ENCODE measurements at regions not wholly inside any gene's neighbourhood (a gene's known extent, or its start where the extent isn't known, plus 50 kb on each side); places are given as distances from the start of the nearest gene placed in this dataset.
"Not testable (repeated sequence)": the region's sequence is repeated elsewhere in the genome, so short reads cannot be mapped to it uniquely, and the experiment has no call there.

DNA sequence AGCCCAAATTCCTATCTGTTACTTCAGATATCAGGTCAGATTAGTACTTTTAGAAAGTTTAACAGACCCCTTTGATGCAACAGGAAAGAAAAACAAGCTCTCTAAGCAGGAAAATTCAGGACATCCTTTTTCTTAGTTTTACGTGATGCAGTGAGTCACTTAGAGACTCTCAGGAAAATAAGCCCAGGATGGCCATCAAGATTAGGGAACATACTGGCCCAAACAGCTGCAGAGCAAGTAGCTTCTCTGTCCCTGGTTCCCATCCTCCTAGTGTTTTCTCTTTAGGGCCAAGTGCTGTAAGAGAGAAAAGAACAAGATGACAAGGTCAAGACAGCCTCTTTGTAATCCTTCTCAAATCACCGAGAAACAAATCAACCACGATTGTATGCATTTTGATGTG is 219.1 kb downstream of the ZNF674 start:
- H3K4me3 ChIP-seq (ENCODE audit: low read depth, low read length): no peak overlapping the region
- TF ChIP-seq, protein P1, sequence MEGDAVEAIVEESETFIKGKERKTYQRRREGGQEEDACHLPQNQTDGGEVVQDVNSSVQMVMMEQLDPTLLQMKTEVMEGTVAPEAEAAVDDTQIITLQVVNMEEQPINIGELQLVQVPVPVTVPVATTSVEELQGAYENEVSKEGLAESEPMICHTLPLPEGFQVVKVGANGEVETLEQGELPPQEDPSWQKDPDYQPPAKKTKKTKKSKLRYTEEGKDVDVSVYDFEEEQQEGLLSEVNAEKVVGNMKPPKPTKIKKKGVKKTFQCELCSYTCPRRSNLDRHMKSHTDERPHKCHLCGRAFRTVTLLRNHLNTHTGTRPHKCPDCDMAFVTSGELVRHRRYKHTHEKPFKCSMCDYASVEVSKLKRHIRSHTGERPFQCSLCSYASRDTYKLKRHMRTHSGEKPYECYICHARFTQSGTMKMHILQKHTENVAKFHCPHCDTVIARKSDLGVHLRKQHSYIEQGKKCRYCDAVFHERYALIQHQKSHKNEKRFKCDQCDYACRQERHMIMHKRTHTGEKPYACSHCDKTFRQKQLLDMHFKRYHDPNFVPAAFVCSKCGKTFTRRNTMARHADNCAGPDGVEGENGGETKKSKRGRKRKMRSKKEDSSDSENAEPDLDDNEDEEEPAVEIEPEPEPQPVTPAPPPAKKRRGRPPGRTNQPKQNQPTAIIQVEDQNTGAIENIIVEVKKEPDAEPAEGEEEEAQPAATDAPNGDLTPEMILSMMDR (IDR thresholded peaks at IDR 0.05; ENCODE audit: insufficient read depth, low read depth, low read length): no peak
- DNase-seq (ENCODE audit: low read depth): peak; percentile 38

DNA sequence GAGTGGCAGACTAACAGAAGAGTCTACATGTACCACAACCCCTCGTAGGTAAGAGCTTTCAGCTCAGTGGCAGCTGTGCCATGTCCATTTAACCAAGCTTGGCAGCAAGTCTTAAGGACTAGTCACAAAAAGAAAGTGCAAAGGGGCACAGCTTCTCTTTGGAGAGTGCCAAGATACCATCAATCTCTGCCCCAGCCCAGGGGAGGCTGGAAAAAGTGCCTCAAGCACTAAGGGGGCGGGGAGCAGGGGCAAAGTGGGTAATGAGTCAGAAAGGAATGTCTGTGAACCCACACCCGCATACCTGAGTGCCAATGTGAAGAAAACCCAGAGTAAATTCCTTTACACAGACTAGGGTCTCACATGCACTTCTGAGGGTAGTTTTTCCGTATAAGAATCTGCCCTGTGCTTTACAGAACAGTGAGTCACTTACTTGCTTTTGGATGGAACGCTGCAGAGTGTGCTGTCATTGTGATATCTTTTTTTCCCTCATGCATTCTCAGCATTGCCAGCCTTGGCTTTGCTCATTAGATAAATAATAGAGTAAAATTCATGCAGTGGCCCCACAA is 219.8 kb downstream of the ZNF674 start:
- peak; percentile 21 for DNase-seq (ENCODE audit: low read depth)
- TF ChIP-seq, protein P1 (IDR thresholded peaks at IDR 0.05; ENCODE audit: insufficient read depth, low read depth, low read length): no peak
- H3K4me3 ChIP-seq (ENCODE audit: low read depth, low read length): no peak overlapping the region

DNA sequence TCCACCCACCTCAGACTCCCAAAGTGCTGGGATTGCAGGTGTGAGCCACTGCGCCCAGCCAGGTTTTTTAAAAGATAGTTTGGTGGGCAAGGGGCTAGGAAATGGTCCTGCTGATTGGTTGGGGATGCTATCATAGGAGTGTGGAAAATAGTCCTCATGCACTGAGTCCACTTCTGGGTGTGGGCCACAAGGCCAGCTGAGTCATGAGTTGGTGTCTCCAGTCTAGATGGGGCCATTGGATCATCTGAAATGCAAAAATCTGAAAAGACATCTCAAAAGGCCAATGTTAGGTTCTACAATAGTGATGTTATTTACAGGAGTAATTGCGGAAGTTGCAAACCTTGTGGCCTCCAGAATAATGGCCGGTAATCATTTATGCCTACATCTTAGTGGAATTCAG is 221.1 kb downstream of the ZNF674 start:
- no peak for DNase-seq (ENCODE audit: low read depth)
- TF ChIP-seq, protein P1 (IDR thresholded peaks at IDR 0.05; ENCODE audit: insufficient read depth, low read depth, low read length): no peak
- no peak overlapping the region for H3K4me3 ChIP-seq (ENCODE audit: low read depth, low read length)

DNA sequence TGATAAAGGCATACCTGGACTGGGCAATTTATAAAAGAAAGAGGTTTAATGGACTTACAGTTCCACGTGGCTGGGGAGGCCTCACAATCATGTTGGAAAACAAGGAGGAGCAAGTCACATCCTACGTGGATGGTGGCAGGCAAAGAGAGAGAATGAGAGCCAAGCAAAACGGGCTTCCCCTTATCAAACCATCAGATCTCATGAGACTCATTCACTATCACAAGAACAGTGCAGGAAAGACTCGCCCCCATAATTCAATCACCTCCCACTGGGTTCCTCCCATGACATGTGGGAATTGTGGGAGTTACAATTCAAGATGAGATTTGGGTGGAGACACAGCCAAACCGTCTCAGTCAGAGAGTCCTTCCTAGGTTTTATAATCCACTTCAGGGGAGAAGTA is 222.3 kb downstream of the ZNF674 start:
- not testable (repeated sequence) for DNase-seq (ENCODE audit: low read depth); H3K4me3 ChIP-seq (ENCODE audit: low read depth, low read length)

DNA sequence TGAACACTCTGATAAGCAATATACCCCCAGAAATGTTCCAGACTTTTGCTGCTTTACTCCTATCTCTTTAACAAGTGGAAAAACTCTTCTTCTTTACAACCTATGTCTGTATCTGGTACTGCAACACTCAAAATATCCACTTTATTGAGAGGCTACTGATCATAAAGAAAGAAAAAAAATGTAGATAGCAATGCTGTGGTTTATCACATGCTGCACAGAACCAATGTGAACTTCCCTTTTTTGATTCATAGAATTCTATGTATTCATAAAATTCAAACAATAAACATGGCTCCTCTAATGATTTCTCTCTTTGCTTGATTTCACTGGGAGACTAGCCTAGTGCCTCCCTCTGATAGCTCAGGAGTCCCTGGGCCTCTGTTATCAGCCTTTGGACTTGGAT is 223.5 kb downstream of the ZNF674 start:
- no peak for DNase-seq (ENCODE audit: low read depth)
- TF ChIP-seq, protein P1 (IDR thresholded peaks at IDR 0.05; ENCODE audit: insufficient read depth, low read depth, low read length): no peak
- H3K4me3 ChIP-seq (ENCODE audit: low read depth, low read length): no peak overlapping the region

DNA sequence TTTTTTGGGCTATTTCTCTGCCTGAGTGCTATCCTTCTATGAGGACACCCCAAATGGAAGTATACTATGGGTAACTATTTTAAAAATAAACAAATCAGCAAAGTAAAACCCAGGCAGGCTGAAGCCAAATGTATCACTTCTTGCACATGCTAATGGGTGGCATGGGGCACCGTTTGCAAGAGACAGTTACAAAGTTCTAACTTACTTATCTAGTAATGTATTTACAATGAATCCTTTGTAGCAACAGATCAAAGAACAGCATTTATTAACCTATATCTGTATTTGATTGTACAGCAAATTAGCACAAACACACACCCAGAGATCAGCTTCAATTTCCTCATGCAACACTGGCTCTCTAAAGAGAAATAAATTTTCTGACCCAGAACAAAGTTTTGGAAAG is 225.5 kb downstream of the ZNF674 start:
- no peak overlapping the region for H3K4me3 ChIP-seq (ENCODE audit: low read depth, low read length)
- DNase-seq (ENCODE audit: low read depth): no peak
- TF ChIP-seq, protein P1 (IDR thresholded peaks at IDR 0.05; ENCODE audit: insufficient read depth, low read depth, low read length): no peak

DNA sequence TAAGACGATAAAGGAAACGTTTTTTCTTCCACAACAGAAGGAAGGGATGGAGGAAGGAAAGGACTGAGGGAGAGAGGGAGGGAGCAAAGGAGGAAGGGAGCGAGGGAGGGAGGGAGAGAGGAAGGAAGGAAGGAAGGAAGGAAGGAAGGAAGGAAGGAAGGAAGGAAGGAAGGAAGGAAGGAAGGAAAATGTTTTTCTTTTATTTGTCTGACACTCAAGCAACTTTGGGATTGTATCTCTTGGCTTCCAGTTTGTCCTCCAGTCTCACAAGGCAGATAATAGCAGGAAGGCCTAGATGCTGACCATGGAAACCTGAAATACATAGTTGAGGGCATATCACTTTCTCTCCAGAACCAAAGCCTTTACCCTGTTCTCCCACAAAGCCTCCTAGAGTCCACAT is 226.7 kb downstream of the ZNF674 start:
- TF ChIP-seq, protein P1 (IDR thresholded peaks at IDR 0.05; ENCODE audit: insufficient read depth, low read depth, low read length): no peak
- DNase-seq (ENCODE audit: low read depth): no peak
- H3K4me3 ChIP-seq (ENCODE audit: low read depth, low read length): no peak overlapping the region
